Erythroblast (primary cell): ENCODE measurements at regions not wholly inside any gene's neighbourhood (a gene's known extent, or its start where the extent isn't known, plus 50 kb on each side); places are given as distances from the start of the nearest gene placed in this dataset.

Source experiments
- GATA1 ChIP-seq: IDR thresholded peaks from 2 replicates; pipeline ENCODE4 v1.6.1; 2011; ENCODE audit warnings: low read depth, mild to moderate bottlenecking, control low read depth, low read length, moderate library complexity
- POLR2A ChIP-seq: IDR thresholded peaks from 2 replicates; pipeline ENCODE4 v1.6.1; 2011; ENCODE audit warnings: mild to moderate bottlenecking, low read length

DNA sequence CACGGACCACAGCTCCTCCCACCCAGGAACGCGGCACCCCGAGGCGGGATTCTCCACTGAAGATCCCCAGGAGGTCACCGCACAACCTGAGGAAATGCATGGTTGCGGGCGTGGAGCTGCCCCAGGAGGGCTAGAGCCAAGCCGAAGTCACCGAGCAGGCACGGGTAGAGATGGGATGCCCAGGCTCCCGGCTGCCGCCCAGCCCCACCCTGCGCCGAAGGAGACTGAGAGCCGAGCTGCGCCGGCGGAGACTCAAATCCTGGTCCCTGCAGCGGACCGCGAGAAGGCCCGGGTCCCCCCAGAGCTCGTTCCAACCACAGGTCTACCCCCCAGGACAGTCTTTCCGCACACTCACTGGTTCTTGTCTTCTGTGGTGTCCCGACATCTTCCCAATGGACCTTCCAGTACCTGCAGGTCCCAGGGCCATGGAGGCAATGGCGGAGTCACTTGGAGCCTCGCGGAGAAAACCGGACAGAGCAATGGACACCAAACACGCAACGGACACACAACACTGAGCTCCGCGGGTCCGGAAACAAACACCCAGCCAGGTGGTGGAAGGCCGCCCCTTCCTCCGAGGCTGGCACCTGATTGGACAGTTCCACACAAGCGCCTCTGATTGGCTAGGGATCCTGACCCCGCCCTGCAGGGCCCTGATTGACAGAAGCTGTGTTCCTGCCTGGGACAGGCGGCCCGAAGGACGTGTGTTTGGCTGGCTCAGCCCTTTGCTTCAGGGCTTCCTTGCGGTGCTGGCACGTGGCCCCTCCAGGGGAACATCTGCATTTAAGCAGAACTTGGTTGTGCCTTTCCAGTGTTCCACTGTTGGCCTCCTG, 331.9 kb upstream of the NUPR2 start:
- TF ChIP-seq POLR2A (no peak), GATA1 (no peak)
